ENCODE measurements at regions not wholly inside any gene's neighbourhood (a gene's known extent, or its start where the extent isn't known, plus 50 kb on each side); places are given as distances from the start of the nearest gene placed in this dataset.

DNA sequence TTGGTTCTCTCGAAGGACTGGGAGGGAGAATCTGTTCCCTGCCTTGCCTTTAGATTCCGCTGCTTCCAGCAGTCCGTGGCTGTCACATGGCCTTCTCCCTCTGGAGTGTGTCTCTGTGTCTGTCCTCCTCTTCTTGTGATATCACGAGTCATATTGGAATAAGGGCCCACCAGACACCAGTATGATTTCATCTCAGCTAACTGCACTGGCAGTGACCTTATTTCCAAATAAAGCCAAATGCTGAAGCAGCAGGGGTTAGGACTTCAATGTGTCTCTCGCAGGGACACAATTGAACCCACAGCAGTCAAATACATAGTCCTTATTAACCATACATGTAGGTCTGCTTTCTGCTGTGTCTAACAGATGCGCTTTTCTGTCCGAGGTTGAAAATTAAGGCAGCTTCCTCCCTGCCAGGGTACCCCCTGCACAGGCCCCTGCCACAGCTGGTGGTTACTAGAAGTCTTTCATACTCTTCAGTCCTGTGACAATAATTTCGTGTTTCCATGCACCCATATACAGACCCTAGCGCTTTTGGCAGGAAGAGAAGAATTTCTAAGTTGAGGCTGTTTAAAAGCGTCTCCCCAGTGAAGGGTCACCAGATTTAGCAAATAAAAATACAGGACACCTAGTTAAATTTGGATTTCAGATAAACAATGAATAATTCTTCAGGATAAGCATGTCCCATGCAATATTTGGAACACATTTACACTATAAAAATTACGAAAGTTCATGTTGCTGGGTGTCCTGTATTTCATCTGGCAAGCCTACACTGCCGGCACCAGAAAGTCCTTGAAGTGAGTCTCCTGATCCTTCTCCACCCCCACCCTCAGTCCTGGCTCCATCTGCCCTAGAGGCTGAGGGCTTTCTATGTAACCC, 182.1 kb downstream of the ETS2 start:
- BruUV-seq (replicated peaks): no TSS peak
- Histone ChIP-seq H3K27ac (ENCODE audit: control insufficient read depth, insufficient read depth) (no peak overlapping the region), H3K9me3 (replicated peaks; ENCODE audit: control insufficient read depth, insufficient read depth, low read length) (no peaks in the 10 kb centered on the region; the same call in 2 of the 3 replicates), H2AFZ (ENCODE audit: control insufficient read depth, low read depth, low read length) (no peak overlapping the region), H3K4me1 (ENCODE audit: control insufficient read depth, insufficient read depth, low read length) (peaks cover 4% of the 10 kb centered on the region), H3K4me2 (ENCODE audit: control insufficient read depth, insufficient read depth) (no peak overlapping the region), H3K79me2 (ENCODE audit: control insufficient read depth, insufficient read depth, low read length) (no peaks in the 10 kb centered on the region), H3K36me3 (ENCODE audit: control insufficient read depth in 2 of 2, insufficient read depth in 2 of 2, low read length in 1 of 2) (no peaks in the 10 kb centered on the region), H3K9ac (ENCODE audit: control insufficient read depth, insufficient read depth, low read length) (no peak overlapping the region), H3K4me3 (no peak overlapping the region), H4K20me1 (ENCODE audit: control insufficient read depth, insufficient read depth) (no peaks in the 10 kb centered on the region), H3K27me3 (replicated peaks in 1 of 2; ENCODE audit: control insufficient read depth in 2 of 2, insufficient read depth in 2 of 2, low read length in 1 of 2) (peaks cover 2 to 9% of the 10 kb centered on the region in 2 experiments)
- ChIA-PET RAD21 (ENCODE audit: unreplicated experiment) (no interaction called here), SMC1A (ENCODE audit: uncharacterized antibody, unreplicated experiment) (interaction anchor here (0.6 to 0.8 kb wide), 2 partner anchors 180 to 253 kb away, joined by 3 read pairs; no protein-coding TSS in a partner anchor), CTCF (no interaction called here), POLR2A (no interaction called here)
- intact Hi-C loops (cut with micrococcal nuclease; ENCODE audit: unreplicated experiment) (no loop called here), in situ Hi-C loops (cut with MboI) (no loop called here)
- WGBS (ENCODE audit: insufficient coverage, insufficient replicate concordance, low lambda C conversion rate, missing lambda C conversion rate): 42% methylated on average over 12 of the region's 12 CpGs
- DNase-seq (ENCODE audit: low read depth, low spot score) (no peak), ATAC-seq (no peak), FAIRE-seq (no peak)
- no peak for TF ChIP-seq SMARCA5 (IDR thresholded peaks at IDR 0.05)
- TF ChIP-seq TARDBP (IDR thresholded peaks at IDR 0.05; ENCODE audit: borderline replicate concordance): no peak
- TF ChIP-seq CEBPB (IDR thresholded peaks at IDR 0.05; ENCODE audit: borderline replicate concordance in 1 of 2, low read depth in 2 of 2, low read length in 2 of 2): no peak
- no peak for TF ChIP-seq GATAD2B (conservative IDR thresholded peaks at IDR 0.05; ENCODE audit: low read depth)
- no peak for TF ChIP-seq IRF4 (IDR thresholded peaks at IDR 0.05; ENCODE audit: low read depth, low read length)
- TF ChIP-seq WRNIP1 (IDR thresholded peaks at IDR 0.05; ENCODE audit: borderline replicate concordance, low read depth, low read length): no peak
- no peak for TF ChIP-seq ESRRA (IDR thresholded peaks at IDR 0.05; ENCODE audit: low read length)
- TF ChIP-seq ZNF384 (IDR thresholded peaks at IDR 0.05; ENCODE audit: borderline replicate concordance, low read depth, low read length): no peak

Data from GM12878 (cell line).